Loucy (cell line): ENCODE measurements at regions not wholly inside any gene's neighbourhood (a gene's known extent, or its start where the extent isn't known, plus 50 kb on each side); places are given as distances from the start of the nearest gene placed in this dataset.

Experiments used
- H2AFZ ChIP-seq: fragments of 200-600 bp; sonication (generic); 2 replicates; pipeline ENCODE4 v1.6.0; 2016; ENCODE audit warnings: antibody characterized with exemption, mild to moderate bottlenecking, low read length, moderate library complexity
- H3F3A ChIP-seq: fragments of 200-600 bp; 2 replicates; pipeline ENCODE4 v1.6.0; 2016; ENCODE audit warnings: antibody characterized with exemption, low read depth, mild to moderate bottlenecking
- H3K27me3 ChIP-seq: fragments of 200-600 bp; sonication (generic); 2 replicates; pipeline ENCODE4 v1.6.1; 2014; ENCODE audit warnings: low read length, mild to moderate bottlenecking; ENCODE audit not compliant: insufficient read depth, poor library complexity, severe bottlenecking
- H3K36me3 ChIP-seq: fragments of 200-600 bp; sonication (generic); 2 replicates; pipeline ENCODE4 v1.6.1; 2016; ENCODE audit warnings: low read length; ENCODE audit not compliant: insufficient read depth
- H3K4me1 ChIP-seq: fragments of 200-600 bp; sonication (generic); 2 replicates; pipeline ENCODE4 v1.5.1; 2014; ENCODE audit warnings: low read length, mild to moderate bottlenecking; ENCODE audit not compliant: insufficient read depth, poor library complexity, severe bottlenecking
- H3K4me2 ChIP-seq: fragments of 200-600 bp; sonication (generic); 2 replicates; pipeline ENCODE4 v1.6.0; 2014; ENCODE audit warnings: antibody characterized with exemption, low read length, low read depth, mild to moderate bottlenecking; ENCODE audit not compliant: poor library complexity, severe bottlenecking
- H3K4me3 ChIP-seq: fragments of 200-600 bp; sonication (generic); 2 replicates; pipeline ENCODE4 v1.5.1; 2014; ENCODE audit warnings: low read length, mild to moderate bottlenecking, mixed read lengths; ENCODE audit not compliant: poor library complexity, severe bottlenecking
- H3K79me2 ChIP-seq: fragments of 200-600 bp; sonication (generic); 2 replicates; pipeline ENCODE4 v1.6.1; 2014; ENCODE audit warnings: low read length; ENCODE audit not compliant: insufficient read depth
- H3K9ac ChIP-seq: fragments of 200-600 bp; sonication (generic); 2 replicates; pipeline ENCODE4 v1.6.0; 2014; ENCODE audit warnings: mild to moderate bottlenecking, low read depth, low read length, moderate library complexity; ENCODE audit not compliant: poor library complexity, severe bottlenecking
- H3K9me2 ChIP-seq: fragments of 200-600 bp; sonication (generic); replicated peaks from 2 replicates; pipeline ENCODE4 v1.6.1; 2016; ENCODE audit warnings: low read depth, low read length, mixed read lengths
- H3K9me3 ChIP-seq: fragments of 200-600 bp; sonication (generic); 2 replicates; pipeline ENCODE4 v1.6.1; 2014; ENCODE audit warnings: mild to moderate bottlenecking, antibody characterized with exemption, low read length, low read depth; ENCODE audit not compliant: insufficient read depth
- H4K20me1 ChIP-seq: fragments of 200-600 bp; sonication (generic); 2 replicates; pipeline ENCODE4 v1.6.0; 2014; ENCODE audit warnings: antibody characterized with exemption, low read length, mild to moderate bottlenecking; ENCODE audit not compliant: insufficient read depth, poor library complexity, severe bottlenecking
- EZH2phosphoT487 ChIP-seq: fragments of 200-600 bp; IDR thresholded peaks from 2 replicates; pipeline ENCODE4 v1.6.1; 2018; ENCODE audit warnings: antibody characterized with exemption, mild to moderate bottlenecking, moderate library complexity, borderline replicate concordance
- TF ChIP-seq, protein P1 (sequence below): fragments of 200-600 bp; sonication (generic); conservative IDR thresholded peaks from 2 replicates; pipeline ENCODE4 v1.5.1; 2014; ENCODE audit warnings: mild to moderate bottlenecking, antibody characterized with exemption, low read length

DNA sequence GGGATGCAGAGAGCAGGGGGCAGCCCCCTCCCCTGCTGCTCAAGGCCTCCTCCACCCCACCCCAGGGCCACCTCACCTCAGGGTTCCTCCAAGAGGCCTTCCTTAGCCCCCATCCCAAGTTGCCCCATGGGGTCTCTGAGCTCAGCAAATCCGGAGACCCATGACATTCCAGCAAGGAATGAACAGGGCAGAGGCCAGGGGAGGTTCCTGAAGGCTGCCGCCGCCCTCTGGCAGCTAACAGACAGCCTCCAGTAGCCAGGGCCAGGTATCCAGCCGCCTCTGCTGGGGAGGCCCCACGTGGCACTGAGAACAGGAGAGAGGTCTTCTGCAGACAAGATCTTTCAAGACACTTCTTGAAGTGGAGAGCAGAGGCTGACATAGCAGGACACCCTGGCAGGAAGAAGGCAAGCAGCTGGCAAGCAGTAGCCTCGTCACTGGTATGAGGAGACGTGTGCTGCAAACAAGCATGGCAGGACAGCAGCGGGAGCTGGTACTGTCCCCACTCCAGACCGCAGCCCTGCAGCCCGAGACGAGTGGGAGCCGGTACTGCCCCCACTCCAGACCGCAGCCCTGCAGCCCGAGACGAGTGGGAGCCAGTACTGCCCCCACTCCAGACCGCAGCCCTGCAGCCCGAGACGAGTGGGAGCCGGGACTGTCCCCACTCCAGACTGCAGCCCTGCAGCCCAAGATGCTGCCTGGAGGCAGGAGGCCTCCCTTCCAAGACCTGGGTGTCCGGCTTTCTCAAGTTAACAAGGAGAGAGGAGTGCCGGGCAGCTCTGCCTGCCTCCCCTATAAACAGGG, 190.6 kb downstream of the IGLL1 start:
- H2AFZ ChIP-seq, result no peak overlapping the region
- H3K36me3 ChIP-seq, result no peaks in the 10 kb centered on the region
- no peaks in the 10 kb centered on the region for H4K20me1 ChIP-seq
- no peaks in the 10 kb centered on the region for H3K9me3 ChIP-seq
- no peaks in the 10 kb centered on the region for H3K9me2 ChIP-seq
- H3K79me2 ChIP-seq, result no peaks in the 10 kb centered on the region
- H3K27me3 ChIP-seq, result no peaks in the 10 kb centered on the region
- H3K4me2 ChIP-seq, result no peak overlapping the region
- TF ChIP-seq, protein P1, sequence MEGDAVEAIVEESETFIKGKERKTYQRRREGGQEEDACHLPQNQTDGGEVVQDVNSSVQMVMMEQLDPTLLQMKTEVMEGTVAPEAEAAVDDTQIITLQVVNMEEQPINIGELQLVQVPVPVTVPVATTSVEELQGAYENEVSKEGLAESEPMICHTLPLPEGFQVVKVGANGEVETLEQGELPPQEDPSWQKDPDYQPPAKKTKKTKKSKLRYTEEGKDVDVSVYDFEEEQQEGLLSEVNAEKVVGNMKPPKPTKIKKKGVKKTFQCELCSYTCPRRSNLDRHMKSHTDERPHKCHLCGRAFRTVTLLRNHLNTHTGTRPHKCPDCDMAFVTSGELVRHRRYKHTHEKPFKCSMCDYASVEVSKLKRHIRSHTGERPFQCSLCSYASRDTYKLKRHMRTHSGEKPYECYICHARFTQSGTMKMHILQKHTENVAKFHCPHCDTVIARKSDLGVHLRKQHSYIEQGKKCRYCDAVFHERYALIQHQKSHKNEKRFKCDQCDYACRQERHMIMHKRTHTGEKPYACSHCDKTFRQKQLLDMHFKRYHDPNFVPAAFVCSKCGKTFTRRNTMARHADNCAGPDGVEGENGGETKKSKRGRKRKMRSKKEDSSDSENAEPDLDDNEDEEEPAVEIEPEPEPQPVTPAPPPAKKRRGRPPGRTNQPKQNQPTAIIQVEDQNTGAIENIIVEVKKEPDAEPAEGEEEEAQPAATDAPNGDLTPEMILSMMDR, result no peak
- H3K9ac ChIP-seq, result no peak overlapping the region
- H3F3A ChIP-seq, result no peaks in the 10 kb centered on the region
- peaks cover 14% of the 10 kb centered on the region for H3K4me1 ChIP-seq
- no peak overlapping the region for H3K4me3 ChIP-seq

- Histone ChIP-seq H2AFZ (no peak overlapping the region), H3F3A (no peaks in the 10 kb centered on the region), H3K4me2 (no peak overlapping the region), H3K4me3 (no peak overlapping the region), H3K9me3 (no peaks in the 10 kb centered on the region), H3K79me2 (no peaks in the 10 kb centered on the region), H3K9ac (no peak overlapping the region), H4K20me1 (no peaks in the 10 kb centered on the region), H3K36me3 (no peaks in the 10 kb centered on the region), H3K9me2 (no peaks in the 10 kb centered on the region), H3K4me1 (peaks cover 21% of the 10 kb centered on the region), H3K27me3 (no peaks in the 10 kb centered on the region)
- TF ChIP-seq, protein P1, result no peak
- no peak for TF ChIP-seq EZH2phosphoT487
Observed at GRCh38 chr22:23388517-23388890, 191.6 kb downstream of the IGLL1 start.

DNA sequence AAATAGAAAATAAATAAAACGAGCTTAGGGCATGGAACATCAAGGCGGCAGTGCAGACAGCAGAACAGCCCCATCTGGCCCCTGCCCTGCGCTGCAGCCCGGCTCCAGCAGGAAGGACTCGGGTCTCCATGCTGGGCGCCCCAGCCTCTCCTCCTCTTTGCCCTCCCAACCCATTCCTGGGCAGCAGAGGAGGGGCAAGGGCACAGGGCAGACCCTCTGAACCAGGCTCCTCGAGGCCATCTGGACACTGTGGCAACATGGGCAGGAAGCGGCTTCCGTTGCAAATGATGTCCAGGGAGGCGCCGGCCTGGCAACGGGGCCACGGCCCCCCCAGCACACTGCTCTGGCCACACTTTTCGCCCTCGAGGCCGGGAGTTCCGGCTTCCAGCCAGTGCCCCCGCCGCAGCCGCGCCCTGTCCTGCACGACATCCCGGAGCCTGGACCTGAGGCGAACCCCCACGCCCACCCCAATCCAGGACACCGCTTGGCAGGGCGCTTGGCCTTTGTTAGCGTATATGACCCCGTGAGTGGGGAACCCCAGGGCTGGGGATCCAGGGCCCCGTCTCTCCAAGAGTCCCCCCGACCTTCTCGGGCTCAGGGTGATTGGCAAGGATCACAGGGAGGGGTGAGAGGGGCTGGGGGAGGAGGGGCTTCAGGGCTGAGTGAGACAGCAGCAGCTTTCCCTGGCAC, 192.1 kb downstream of the IGLL1 start:
- Histone ChIP-seq H3K4me3 (no peak overlapping the region), H3K4me1 (peaks cover 23% of the 10 kb centered on the region), H3F3A (no peaks in the 10 kb centered on the region), H3K36me3 (no peaks in the 10 kb centered on the region), H3K4me2 (no peak overlapping the region), H2AFZ (no peak overlapping the region), H4K20me1 (no peaks in the 10 kb centered on the region), H3K27me3 (no peaks in the 10 kb centered on the region), H3K9ac (no peak overlapping the region), H3K79me2 (no peaks in the 10 kb centered on the region), H3K9me3 (no peaks in the 10 kb centered on the region), H3K9me2 (no peaks in the 10 kb centered on the region)
- TF ChIP-seq, protein P1, result no peak
- no peak for TF ChIP-seq EZH2phosphoT487
